ENCODE measurements at regions not wholly inside any gene's neighbourhood (a gene's known extent, or its start where the extent isn't known, plus 50 kb on each side); places are given as distances from the start of the nearest gene placed in this dataset.

- Histone ChIP-seq H3K18ac (ENCODE audit: low read depth, low read length) (no peak overlapping the region), H3K14ac (replicated peaks; ENCODE audit: low read depth, low read length) (no peak overlapping the region), H4K91ac (ENCODE audit: insufficient read depth, low read depth, low read length) (no peak overlapping the region), H3K9ac (ENCODE audit: low read depth, low read length) (no peak overlapping the region), H4K5ac (ENCODE audit: low read depth, low read length) (no peak overlapping the region), H3K4me3 (ENCODE audit: insufficient read depth, low read depth, low read length) (no peak overlapping the region), H3K9me3 (ENCODE audit: control insufficient read depth, insufficient read depth, low read length) (no peaks in the 10 kb centered on the region), H3K23ac (ENCODE audit: low read depth, low read length) (no peak overlapping the region), H2BK20ac (ENCODE audit: low read depth, low read length) (no peak overlapping the region), H4K8ac (ENCODE audit: low read depth in 2 of 2, low read length in 2 of 2) (no peak overlapping the region), H3K79me1 (ENCODE audit: low read depth in 1 of 2, low read length in 2 of 2) (no peaks in the 10 kb centered on the region), H3K4me2 (ENCODE audit: low read depth, low read length) (no peak overlapping the region), H3K27ac (ENCODE audit: insufficient read depth, low read length) (no peak overlapping the region), H3K4me1 (ENCODE audit: control insufficient read depth, insufficient read depth, low read length) (no peaks in the 10 kb centered on the region), H4K20me1 (ENCODE audit: insufficient read depth, low read length) (no peaks in the 10 kb centered on the region), H3K4ac (ENCODE audit: low read depth, low read length) (no peak overlapping the region), H2AK5ac (ENCODE audit: low read depth, low read length) (no peak overlapping the region), H2BK15ac (ENCODE audit: low read depth, low read length) (no peak overlapping the region), H2AK9ac (replicated peaks; ENCODE audit: low read depth, low read length, poor library complexity) (no peak overlapping the region), H2BK120ac (ENCODE audit: low read depth, low read length) (no peak overlapping the region), H3K9me1 (ENCODE audit: insufficient read depth, low read length) (no peaks in the 10 kb centered on the region), H3K56ac (ENCODE audit: extremely low read depth, insufficient read depth, low read length) (no peak overlapping the region), H2BK5ac (ENCODE audit: low read depth, low read length, poor library complexity, severe bottlenecking) (no peak overlapping the region), H3K27me3 (ENCODE audit: control insufficient read depth, insufficient read depth, low read length) (no peaks in the 10 kb centered on the region), H3K36me3 (ENCODE audit: control insufficient read depth, insufficient read depth, low read length) (no peaks in the 10 kb centered on the region), H2AFZ (replicated peaks; ENCODE audit: low read length, poor library complexity) (no peak overlapping the region)
- ChIA-PET CTCF (interaction anchor here (2.2 kb wide), 1 partner anchor 278 kb away, joined by 10 read pairs; no protein-coding TSS in a partner anchor), POLR2A (ENCODE audit: unreplicated experiment) (no interaction called here)
- in situ Hi-C loops (cut with MboI; ENCODE audit: low sequenced_read_pairs) (loop anchor here (10.0 kb wide), 1 partner anchor 525 kb away; no protein-coding TSS in a partner anchor), intact Hi-C loops (cut with micrococcal nuclease) (no loop called here), dilution Hi-C loops (cut with HindIII; ENCODE audit: low sequenced_read_pairs, unreplicated experiment) (no loop called here)
- no peak for TF ChIP-seq USF2 (IDR thresholded peaks at IDR 0.05; ENCODE audit: low read depth, low read length)
- no peak for TF ChIP-seq FOS (IDR thresholded peaks at IDR 0.05; ENCODE audit: low read depth, low read length)
- TF ChIP-seq CHD1 (IDR thresholded peaks at IDR 0.05; ENCODE audit: low read depth, low read length): no peak
- TF ChIP-seq CEBPB (IDR thresholded peaks at IDR 0.05; ENCODE audit: low read depth, low read length): no peak
- TF ChIP-seq NFE2L2 (IDR thresholded peaks at IDR 0.05; ENCODE audit: low read depth, low read length): no peak
- no peak for TF ChIP-seq RAD21 (IDR thresholded peaks at IDR 0.05; ENCODE audit: low read length)
- no peak for TF ChIP-seq BHLHE40 (IDR thresholded peaks at IDR 0.05; ENCODE audit: low read depth, low read length)
- no peak for TF ChIP-seq SMC3 (IDR thresholded peaks at IDR 0.05; ENCODE audit: low read depth, low read length)
- no peak for TF ChIP-seq RCOR1 (IDR thresholded peaks at IDR 0.05; ENCODE audit: insufficient replicate concordance, low read length)
- no peak for DNase-seq
- BruUV-seq (replicated peaks): no TSS peak
- whole genome bisulfite sequencing, 2 experiments (ENCODE audit: extremely low coverage in 2 of 2, insufficient read length in 1 of 2): 28% methylated on average over 3 of the region's 5 CpGs; no CpG with 5 or more reads in 1 of the 2 experiments
- no peak for ATAC-seq (ENCODE audit: low read depth)
Measured at GRCh38 chr15:97899981-97900380, 60.5 kb upstream of the ARRDC4 start.

All from IMR-90 (cell line).